ENCODE measurements at regions not wholly inside any gene's neighbourhood (a gene's known extent, or its start where the extent isn't known, plus 50 kb on each side); places are given as distances from the start of the nearest gene placed in this dataset.

GRCh38 chr6:66126358-66126757 is 419.3 kb upstream of the EYS start:
- CTCF ChIA-PET = interaction anchor here (0.5 kb wide), 1 partner anchor 171 kb away, joined by 3 read pairs; no protein-coding TSS in a partner anchor

GRCh38 chr6:66103954-66104353 is 396.9 kb upstream of the EYS start:
- ChIA-PET CTCF (no interaction called here), POLR2A (no interaction called here)
- Histone ChIP-seq H3K27ac (ENCODE audit: extremely low read depth, low read depth, low read length) (no peak overlapping the region), H3K9me3 (ENCODE audit: control insufficient read depth, insufficient read depth, low read depth, low read length) (no peaks in the 10 kb centered on the region), H3K4me3 (ENCODE audit: low read depth, low read length) (no peak overlapping the region), H3K4me1 (ENCODE audit: control insufficient read depth, insufficient read depth, low read length) (no peaks in the 10 kb centered on the region), H3K36me3 (ENCODE audit: control insufficient read depth in 2 of 2, insufficient read depth in 1 of 2, low read length in 2 of 2) (no peaks in the 10 kb centered on the region)
- no peak for TF ChIP-seq TRIM28 (IDR thresholded peaks at IDR 0.05; ENCODE audit: borderline replicate concordance, low read length)

More at GRCh38 chr6:66126358-66126757, 419.3 kb upstream of the EYS start:
- TF ChIP-seq KLF10 (tag by site-specific recombination; IDR thresholded peaks at IDR 0.05) (no peak), ZNF302 (tag by site-specific recombination; IDR thresholded peaks at IDR 0.05; ENCODE audit: low read depth) (no peak), ZNF530 (tag by site-specific recombination; IDR thresholded peaks at IDR 0.05; ENCODE audit: low read depth) (no peak)
- no peaks in the 10 kb centered on the region for H3K4me1 ChIP-seq (ENCODE audit: control insufficient read depth, insufficient read depth, low read length)
- no peak overlapping the region for H3K27ac ChIP-seq (ENCODE audit: extremely low read depth, low read depth, low read length)
- POLR2A ChIA-PET = no interaction called here
- H3K9me3 ChIP-seq (ENCODE audit: control insufficient read depth, insufficient read depth, low read depth, low read length) = no peaks in the 10 kb centered on the region
- no peaks in the 10 kb centered on the region for H3K36me3 ChIP-seq (ENCODE audit: control insufficient read depth in 2 of 2, insufficient read depth in 1 of 2, low read length in 2 of 2)
- H3K4me3 ChIP-seq (ENCODE audit: low read depth, low read length) = no peak overlapping the region

GRCh38 chr6:66103354-66103753 is 396.3 kb upstream of the EYS start:
- Histone ChIP-seq H3K4me3 (ENCODE audit: low read depth, low read length) (no peak overlapping the region), H3K9me3 (ENCODE audit: control insufficient read depth, insufficient read depth, low read depth, low read length) (no peaks in the 10 kb centered on the region), H3K4me1 (ENCODE audit: control insufficient read depth, insufficient read depth, low read length) (no peaks in the 10 kb centered on the region), H3K36me3 (ENCODE audit: control insufficient read depth in 2 of 2, insufficient read depth in 1 of 2, low read length in 2 of 2) (no peaks in the 10 kb centered on the region), H3K27ac (ENCODE audit: extremely low read depth, low read depth, low read length) (no peak overlapping the region)
- CTCF ChIA-PET = no interaction called here
- POLR2A ChIA-PET = no interaction called here
- TF ChIP-seq ZNF501 (tag by site-specific recombination; IDR thresholded peaks at IDR 0.05) (no peak), RBAK (tag by site-specific recombination; IDR thresholded peaks at IDR 0.05) (no peak), PATZ1 (tag by site-specific recombination; IDR thresholded peaks at IDR 0.05) (no peak), ZNF670 (tag by site-specific recombination; IDR thresholded peaks at IDR 0.05; ENCODE audit: low read depth) (no peak), ZNF654 (tag by site-specific recombination; IDR thresholded peaks at IDR 0.05; ENCODE audit: low read depth) (no peak), ZNF521 (tag by site-specific recombination; IDR thresholded peaks at IDR 0.05) (no peak), INSM2 (tag by site-specific recombination; IDR thresholded peaks at IDR 0.05) (no peak), BCL6B (tag by site-specific recombination; IDR thresholded peaks at IDR 0.05) (no peak), ZNF148 (tag by site-specific recombination; IDR thresholded peaks at IDR 0.05; ENCODE audit: borderline replicate concordance) (no peak), BCL11B (tag by site-specific recombination; IDR thresholded peaks at IDR 0.05; ENCODE audit: low read depth) (no peak), ZBTB21 (tag by site-specific recombination; IDR thresholded peaks at IDR 0.05) (no peak)

Data from HEK293 (cell line).